Pancreas (tissue), 10 donors: ENCODE measurements at regions not wholly inside any gene's neighbourhood (a gene's known extent, or its start where the extent isn't known, plus 50 kb on each side); places are given as distances from the start of the nearest gene placed in this dataset.

ENCODE experiments used
- ATAC-seq, 4 donors: fragments of 200-7000 bp; cut with Tn5 transposase; one replicate each; pipeline versions ENCODE4 v1.8.0 to v1.9.1; 2020; ENCODE audit warnings: mild to moderate bottlenecking in 4 of 4, moderate library complexity in 4 of 4
- DNase-seq, 6 donors: peaks; one replicate each; pipeline ENCODE4 v3.0.0-alpha.2; 2020
- FAIRE-seq: peaks from 2 replicates; lab custom pipeline; 2012; peaks lifted over from hg19 to GRCh38; lab: Jason Lieb, UNC
- H3K27ac ChIP-seq, 4 donors: fragments of 200-600 bp; sonication (generic); 1 replicate in 3 of 4; 2 replicates in 1 of 4; pipeline versions ENCODE4 v1.5.0 to v1.8.0; 2020
- H3K27me3 ChIP-seq, 4 donors: fragments of 200-600 bp; one replicate each; pipeline ENCODE4 v1.8.0; 2021
- H3K36me3 ChIP-seq, 3 donors: fragments of 200-600 bp; sonication (generic) in 1 of 3; one replicate each; pipeline versions ENCODE4 v1.5.0 to v1.8.0; 2020 to 2021
- H3K4me1 ChIP-seq, 3 donors: fragments of 200-600 bp; one replicate each; pipeline ENCODE4 v1.8.0; 2021
- H3K4me3 ChIP-seq, 4 donors: fragments of 200-600 bp; sonication (generic) in 2 of 4; one replicate each; pipeline versions ENCODE4 v1.5.0 to v1.8.0; 2020 to 2021
- H3K9me3 ChIP-seq, 4 donors: fragments of 200-600 bp; one replicate each; pipeline ENCODE4 v1.8.0; 2021
- WGBS, 2 donors: extraction: QIAGEN DNeasy Blood & Tissue Kit; methylation state at CpG; one replicate each; pipeline ENCODE4 v1.1.7; 2013; 5-methylcytosine and 5-hydroxymethylcytosine counted together
- intact Hi-C, 3 donors: fragments of 100-400 bp; cut with DNase I; formaldehyde crosslinking; loops; one replicate each; pipeline versions ENCODE4 v1.11.1 to v1.14.2; 2022
- TF ChIP-seq, protein P1 (sequence below), 4 donors: fragments of 200-600 bp; sonication (generic) in 3 of 4; IDR thresholded peaks; one replicate each; pipeline versions ENCODE4 v1.5.0 to v1.8.0; 2021; ENCODE audit warnings: antibody characterized with exemption in 4 of 4
- donor health status: healthy with polysubstance abuse.
- donor health status: DM: no; HTN: no; CAD: no; lungs with moderate emphysema.
- donor health status: DM: no; HTN: no; CAD: no.
- donor health status: control.
- donor health status: control.
- donor health status: Bipolar disorder and iron deficiency.
- donor health status: DM: yes; HTN: yes; CAD: no.
- donor health status: DM: no; HTN: no; CAD: no.
- donor health status: DM: no; HTN: no; CAD: no.
- donor health status: DM: yes; HTN: yes; CAD: no.

DNA sequence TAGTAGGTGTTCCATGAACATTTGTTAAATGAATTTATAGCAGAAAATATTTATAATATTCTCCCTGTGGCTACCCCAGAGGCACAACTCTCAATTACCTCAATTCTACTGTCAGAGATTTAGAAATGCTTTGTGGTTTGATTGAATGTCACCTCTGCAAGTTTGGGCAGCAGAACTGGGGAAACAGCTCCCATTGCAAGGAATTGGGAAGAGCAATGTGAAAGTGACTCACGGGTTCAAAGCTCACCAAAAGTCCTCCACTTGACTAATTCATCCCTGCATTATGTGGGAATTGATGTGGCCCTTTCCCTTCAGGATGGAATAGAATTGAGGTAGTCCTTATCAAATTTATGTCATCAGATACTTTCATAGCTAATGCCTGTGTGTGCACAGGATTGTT, 562.7 kb downstream of the MFSD1 start:
- Histone ChIP-seq H3K36me3 (no peaks in the 10 kb centered on the region), H3K4me1 (no peaks in the 10 kb centered on the region), H3K27ac (no peak overlapping the region), H3K27me3 (no peaks in the 10 kb centered on the region), H3K9me3 (no peaks in the 10 kb centered on the region), H3K4me3 (no peak overlapping the region)
- no peak for FAIRE-seq
- no peak for ATAC-seq
- 31 to 43% methylated on average over 1 of the region's 1 CpG for WGBS, 2 donors
- TF ChIP-seq, protein P1, sequence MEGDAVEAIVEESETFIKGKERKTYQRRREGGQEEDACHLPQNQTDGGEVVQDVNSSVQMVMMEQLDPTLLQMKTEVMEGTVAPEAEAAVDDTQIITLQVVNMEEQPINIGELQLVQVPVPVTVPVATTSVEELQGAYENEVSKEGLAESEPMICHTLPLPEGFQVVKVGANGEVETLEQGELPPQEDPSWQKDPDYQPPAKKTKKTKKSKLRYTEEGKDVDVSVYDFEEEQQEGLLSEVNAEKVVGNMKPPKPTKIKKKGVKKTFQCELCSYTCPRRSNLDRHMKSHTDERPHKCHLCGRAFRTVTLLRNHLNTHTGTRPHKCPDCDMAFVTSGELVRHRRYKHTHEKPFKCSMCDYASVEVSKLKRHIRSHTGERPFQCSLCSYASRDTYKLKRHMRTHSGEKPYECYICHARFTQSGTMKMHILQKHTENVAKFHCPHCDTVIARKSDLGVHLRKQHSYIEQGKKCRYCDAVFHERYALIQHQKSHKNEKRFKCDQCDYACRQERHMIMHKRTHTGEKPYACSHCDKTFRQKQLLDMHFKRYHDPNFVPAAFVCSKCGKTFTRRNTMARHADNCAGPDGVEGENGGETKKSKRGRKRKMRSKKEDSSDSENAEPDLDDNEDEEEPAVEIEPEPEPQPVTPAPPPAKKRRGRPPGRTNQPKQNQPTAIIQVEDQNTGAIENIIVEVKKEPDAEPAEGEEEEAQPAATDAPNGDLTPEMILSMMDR (IDR thresholded peaks at IDR 0.05), result no peak
- DNase-seq, result no peak
- intact Hi-C loops, result no loop called here

GRCh38 chr3:159366476-159366875, 564.6 kb downstream of the MFSD1 start:
- DNase-seq (no peak), FAIRE-seq (no peak), ATAC-seq (no peak)
- no peak overlapping the region for H3K4me3 ChIP-seq
- TF ChIP-seq, protein P1 (IDR thresholded peaks at IDR 0.05), result no peak
- H3K4me1 ChIP-seq, result no peaks in the 10 kb centered on the region
- H3K27ac ChIP-seq, result no peak overlapping the region
- no peaks in the 10 kb centered on the region for H3K36me3 ChIP-seq
- no peaks in the 10 kb centered on the region for H3K27me3 ChIP-seq
- intact Hi-C loops, result no loop called here
- no peaks in the 10 kb centered on the region for H3K9me3 ChIP-seq

- H3K36me3 ChIP-seq, result no peaks in the 10 kb centered on the region
- FAIRE-seq (no peak), DNase-seq (no peak), ATAC-seq (no peak)
- WGBS, 2 donors, result 64 to 74% methylated on average over 1 of the region's 1 CpG
- H3K9me3 ChIP-seq, result no peaks in the 10 kb centered on the region
- H3K27me3 ChIP-seq, result no peaks in the 10 kb centered on the region
- intact Hi-C loops, result no loop called here
- H3K4me1 ChIP-seq, result no peaks in the 10 kb centered on the region
- TF ChIP-seq, protein P1 (IDR thresholded peaks at IDR 0.05), result no peak
- no peak overlapping the region for H3K27ac ChIP-seq
- H3K4me3 ChIP-seq, result no peak overlapping the region
Measured at GRCh38 chr3:159371961-159372360, 570.1 kb downstream of the MFSD1 start.

- intact Hi-C loops, result no loop called here
- no peaks in the 10 kb centered on the region for H3K4me1 ChIP-seq
- ATAC-seq, result no peak
Measured at GRCh38 chr3:159378396-159379194, 576.7 kb downstream of the MFSD1 start.

DNA sequence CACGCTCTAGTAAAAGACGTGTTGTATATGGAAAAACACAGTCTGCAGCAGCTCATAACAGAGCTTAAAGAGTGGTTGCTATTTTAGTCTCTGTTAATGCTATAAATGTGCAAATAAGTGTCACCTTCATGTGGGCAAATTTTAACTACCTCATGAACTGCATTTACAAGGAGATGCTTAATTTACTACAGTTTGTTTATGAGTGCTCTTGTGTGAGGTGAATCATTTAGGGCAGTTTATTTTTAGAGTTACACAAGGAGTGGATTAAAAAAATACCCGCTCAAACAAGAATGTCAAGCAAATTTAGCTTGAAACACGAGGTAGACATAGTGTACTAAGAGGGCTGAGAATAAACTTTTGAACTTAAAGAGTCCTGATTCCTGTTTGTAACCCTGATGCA, 579.0 kb downstream of the MFSD1 start:
- H3K9me3 ChIP-seq, result no peaks in the 10 kb centered on the region
- H3K36me3 ChIP-seq, result no peaks in the 10 kb centered on the region
- no peak for ATAC-seq
- TF ChIP-seq, protein P1 (IDR thresholded peaks at IDR 0.05), result no peak
- DNase-seq, result no peak
- no peak overlapping the region for H3K27ac ChIP-seq
- no peak for FAIRE-seq
- 59 to 62% methylated on average over 4 of the region's 4 CpGs for WGBS, 2 donors
- no peaks in the 10 kb centered on the region for H3K4me1 ChIP-seq
- intact Hi-C loops, result no loop called here
- H3K4me3 ChIP-seq, result no peak overlapping the region
- H3K27me3 ChIP-seq, result no peaks in the 10 kb centered on the region

More at GRCh38 chr3:159378396-159379194, 576.7 kb downstream of the MFSD1 start:
- 10 to 15% methylated on average over 4 of the region's 4 CpGs for WGBS, 2 donors
- Histone ChIP-seq H3K36me3 (no peaks in the 10 kb centered on the region), H3K9me3 (no peaks in the 10 kb centered on the region), H3K27me3 (no peaks in the 10 kb centered on the region), H3K4me3 (no peak overlapping the region), H3K27ac (no peak overlapping the region)
- no peak for DNase-seq
- no peak for FAIRE-seq
- TF ChIP-seq, protein P1 (IDR thresholded peaks at IDR 0.05), result no peak
